Heart right ventricle (tissue), 16 donors: ENCODE measurements at regions not wholly inside any gene's neighbourhood (a gene's known extent, or its start where the extent isn't known, plus 50 kb on each side); places are given as distances from the start of the nearest gene placed in this dataset.

Experiments
- ATAC-seq, 8 donors: fragments of 200-7000 bp; cut with Tn5 transposase; one replicate each; pipeline ENCODE4 v1.9.1; 2020; ENCODE audit warnings: mild to moderate bottlenecking in 8 of 8, moderate library complexity in 8 of 8, moderate number of reproducible peaks in 1 of 8
- DNase-seq, 2 donors: peaks; one replicate each; pipeline ENCODE4 v3.0.0-alpha.2; 2020
- H3K27ac ChIP-seq, 10 donors: fragments of 200-600 bp; sonication (generic) in 2 of 10; one replicate each; pipeline versions ENCODE4 v1.5.0 to v1.8.0; 2020 to 2022; ENCODE audit warnings: mild to moderate bottlenecking in 3 of 10
- H3K27me3 ChIP-seq, 7 donors: fragments of 200-600 bp; one replicate each; pipeline ENCODE4 v1.8.0; 2021 to 2022; ENCODE audit warnings: mild to moderate bottlenecking in 2 of 7
- H3K36me3 ChIP-seq, 9 donors: fragments of 200-600 bp; sonication (generic) in 1 of 9; one replicate each; pipeline versions ENCODE4 v1.5.0 to v1.8.0; 2020 to 2022; ENCODE audit warnings: mild to moderate bottlenecking in 2 of 9
- H3K4me1 ChIP-seq, 9 donors: fragments of 200-600 bp; sonication (generic) in 1 of 9; one replicate each; pipeline versions ENCODE4 v1.5.0 to v1.8.0; 2020 to 2022; ENCODE audit warnings: mild to moderate bottlenecking in 4 of 9
- H3K4me3 ChIP-seq, 10 donors: fragments of 200-600 bp; sonication (generic) in 2 of 10; one replicate each; pipeline versions ENCODE4 v1.5.0 to v1.8.0; 2020 to 2022; ENCODE audit warnings: mild to moderate bottlenecking in 7 of 10, moderate library complexity in 2 of 10
- H3K9me3 ChIP-seq, 11 donors: fragments of 200-600 bp in 10 of 11; sonication (generic) in 2 of 11; one replicate each; pipeline versions ENCODE4 v1.5.0 to v1.8.0; 2013 to 2022; ENCODE audit warnings: mild to moderate bottlenecking in 2 of 11, control low read depth in 1 of 11, moderate library complexity in 1 of 11
- CTCF ChIP-seq, 9 donors: fragments of 200-600 bp; sonication (generic) in 2 of 9; IDR thresholded peaks; one replicate each; pipeline versions ENCODE4 v1.5.0 to v1.8.0; 2021 to 2022; ENCODE audit warnings: antibody characterized with exemption in 9 of 9, mild to moderate bottlenecking in 5 of 9, moderate library complexity in 1 of 9
- WGBS, 2 donors: extraction: QIAGEN DNeasy Blood & Tissue Kit; methylation state at CpG; one replicate each; pipeline ENCODE4 v1.1.7; 2013; ENCODE audit warnings: inconsistent platforms in 1 of 2; 5-methylcytosine and 5-hydroxymethylcytosine counted together
- intact Hi-C, 10 donors: fragments of 100-400 bp; cut with DNase I; formaldehyde crosslinking; loops; one replicate each; pipeline versions ENCODE4 v1.11.1 to v1.14.2; 2022
- donor health status: Arrhythmogenic right ventricular cardiomyopathy.
- donor health status: ischemic (EF 13 %, LVEDD 7.1; RV severe dilation, severe dysfunction).
- donor health status: healthy with polysubstance abuse.
- donor health status: DM: no; HTN: yes; CAD: no.
- donor health status: DM: no; HTN: no; CAD: no.
- donor health status: ischemic (EF 25% LVEDD 6.9; RV normal size, moderate dysfunction).
- donor health status: ischemic (EF 25% LVEDD 5.7; RV mildly dilated, moderate dysfunction).
- donor health status: healthy.
- donor health status: DM: yes; HTN: yes; CAD: no.
- donor health status: Ischemic cardiomyopathy.
- donor health status: ischemic (EF 35%, LVEDD 5.7; RV mildly dilated, moderate dysfunction).
- donor health status: nonischemic (EF 11% LVEDD 7.7; RV severe dilation, severe dysfunction).
- donor health status: DM: yes; HTN: yes; CAD: no.
- donor health status: PGD.
- donor health status: ischemic (EF 29% LVEDD 5.4; RV normal size, mild dysfunction).
- donor health status: nonischemic (EF 23%, LVEDD 6.1; RV moderate dilation, normal function).

GRCh38 chr10:8584666-8585065, 530.2 kb downstream of the GATA3 start:
- ATAC-seq (no peak), DNase-seq (no peak)
- Histone ChIP-seq H3K27me3 (peaks cover 0 to 12% (median 0%) of the 10 kb centered on the region in 7 donors), H3K27ac (no peak overlapping the region), H3K36me3 (no peaks in the 10 kb centered on the region), H3K4me3 (no peak overlapping the region), H3K9me3 (no peaks in the 10 kb centered on the region), H3K4me1 (no peaks in the 10 kb centered on the region)
- no peak for TF ChIP-seq CTCF (IDR thresholded peaks at IDR 0.05)
- intact Hi-C loops = no loop called here
- 47 to 48% methylated on average over 2 of the region's 2 CpGs for WGBS, 2 donors

- DNase-seq = no peak
- Histone ChIP-seq H3K36me3 (no peaks in the 10 kb centered on the region), H3K27ac (no peak overlapping the region), H3K4me3 (no peak overlapping the region), H3K27me3 (peaks cover 0 to 15% (median 0%) of the 10 kb centered on the region in 7 donors), H3K9me3 (no peaks in the 10 kb centered on the region), H3K4me1 (no peaks in the 10 kb centered on the region)
- intact Hi-C loops = no loop called here
- TF ChIP-seq CTCF (IDR thresholded peaks at IDR 0.05) = no peak
- 74 to 76% methylated on average over 3 of the region's 3 CpGs for WGBS, 2 donors
- no peak for ATAC-seq
Measured at GRCh38 chr10:8586504-8586903, 532.0 kb downstream of the GATA3 start.

GRCh38 chr10:8588135-8588534, 533.6 kb downstream of the GATA3 start:
- WGBS, 2 donors = 62 to 69% methylated on average over 3 of the region's 3 CpGs
- no peak for TF ChIP-seq CTCF (IDR thresholded peaks at IDR 0.05)
- ATAC-seq (no peak), DNase-seq (no peak)
- Histone ChIP-seq H3K4me3 (no peak overlapping the region), H3K4me1 (no peaks in the 10 kb centered on the region), H3K27me3 (peaks cover 0 to 15% (median 0%) of the 10 kb centered on the region in 7 donors), H3K9me3 (no peaks in the 10 kb centered on the region), H3K36me3 (no peaks in the 10 kb centered on the region), H3K27ac (no peak overlapping the region)
- intact Hi-C loops = no loop called here

DNA sequence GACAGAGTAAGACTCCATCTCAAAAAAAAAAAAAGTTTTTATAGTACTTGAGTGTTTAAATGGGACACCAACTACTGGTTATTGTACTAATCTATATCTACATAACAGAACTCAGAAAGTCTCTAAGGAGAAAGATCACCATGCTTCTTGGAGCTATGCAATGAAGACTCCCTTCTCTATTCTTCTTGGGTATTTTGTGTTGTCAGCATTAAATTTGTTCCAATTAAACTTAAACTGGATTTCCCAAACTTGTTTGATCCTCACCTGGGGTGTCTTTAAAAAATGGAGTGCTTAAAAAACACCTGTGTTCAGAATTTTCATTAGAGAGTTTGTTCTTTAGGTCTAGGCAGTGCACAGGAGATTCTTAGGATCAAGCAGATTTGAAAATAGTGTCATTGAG, 536.0 kb downstream of the GATA3 start:
- intact Hi-C loops = no loop called here
- Histone ChIP-seq H3K27ac (no peak overlapping the region), H3K4me3 (no peak overlapping the region), H3K9me3 (no peaks in the 10 kb centered on the region), H3K27me3 (peaks cover 0 to 15% (median 0%) of the 10 kb centered on the region in 7 donors), H3K4me1 (no peaks in the 10 kb centered on the region), H3K36me3 (no peaks in the 10 kb centered on the region)
- no peak for DNase-seq
- TF ChIP-seq CTCF (IDR thresholded peaks at IDR 0.05) = no peak
- no peak for ATAC-seq

DNA sequence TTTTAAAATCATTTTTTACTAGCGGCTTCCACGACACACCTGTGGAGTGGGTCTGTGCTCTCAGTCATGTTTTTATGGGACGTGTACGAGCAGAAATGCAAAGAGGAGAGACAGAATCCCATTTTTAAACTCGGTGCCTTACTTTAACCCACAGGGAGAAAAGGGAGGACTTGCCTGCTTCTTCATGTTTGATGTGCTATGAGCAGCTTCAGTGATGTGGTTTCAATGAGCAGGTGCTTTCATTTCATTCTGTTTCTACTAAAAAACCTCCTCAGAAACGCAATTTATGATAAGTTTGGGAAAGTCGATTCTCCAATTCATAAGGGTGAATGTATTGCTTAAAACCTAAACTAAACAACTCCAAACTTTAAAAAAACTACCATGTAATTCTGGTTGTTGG, 537.2 kb downstream of the GATA3 start:
- ATAC-seq (no peak), DNase-seq (no peak)
- Histone ChIP-seq H3K36me3 (no peaks in the 10 kb centered on the region), H3K4me3 (no peak overlapping the region), H3K27ac (no peak overlapping the region), H3K9me3 (no peaks in the 10 kb centered on the region), H3K27me3 (peaks cover 0 to 15% (median 0%) of the 10 kb centered on the region in 7 donors), H3K4me1 (no peaks in the 10 kb centered on the region)
- TF ChIP-seq CTCF (IDR thresholded peaks at IDR 0.05) = no peak
- intact Hi-C loops = no loop called here
- WGBS, 2 donors = 84 to 89% methylated on average over 7 of the region's 7 CpGs
